ENCODE measurements at regions not wholly inside any gene's neighbourhood (a gene's known extent, or its start where the extent isn't known, plus 50 kb on each side); places are given as distances from the start of the nearest gene placed in this dataset.
"Not testable (repeated sequence)": the region's sequence is repeated elsewhere in the genome, so short reads cannot be mapped to it uniquely, and the experiment has no call there.

GRCh38 chr2:183975676-183976075, 622.7 kb upstream of the ZNF804A start:
- not testable (repeated sequence) for TF ChIP-seq CTCF, POLR2A, POLR2AphosphoS5, EP300 (IDR thresholded peaks at IDR 0.05)
